ENCODE measurements at regions not wholly inside any gene's neighbourhood (a gene's known extent, or its start where the extent isn't known, plus 50 kb on each side); places are given as distances from the start of the nearest gene placed in this dataset.

GRCh38 chr17:68176718-68177117 is 71.1 kb upstream of the AMZ2 start:
- no peak for TF ChIP-seq CTCF (IDR thresholded peaks at IDR 0.05)
- TF ChIP-seq POLR2A (IDR thresholded peaks at IDR 0.05): no peak
